ENCODE measurements at regions not wholly inside any gene's neighbourhood (a gene's known extent, or its start where the extent isn't known, plus 50 kb on each side); places are given as distances from the start of the nearest gene placed in this dataset.

GRCh38 chr5:89449392-89450148 lies 566.6 kb upstream of the MEF2C start:
- no peak for DNase-seq (ENCODE audit: insufficient read length)
- peak; percentile 74 for FAIRE-seq
- TF ChIP-seq TAF1 (IDR thresholded peaks at IDR 0.05; ENCODE audit: borderline replicate concordance, low read depth, low read length) (no peak), POLR2AphosphoS5 (IDR thresholded peaks at IDR 0.05; ENCODE audit: low read depth, low read length) (no peak), POLR2A (IDR thresholded peaks at IDR 0.05; ENCODE audit: low read depth, low read length) (no peak)

- TF ChIP-seq POLR2AphosphoS5 (IDR thresholded peaks at IDR 0.05; ENCODE audit: low read depth, low read length) (no peak), POLR2A (IDR thresholded peaks at IDR 0.05; ENCODE audit: low read depth, low read length) (no peak), TAF1 (IDR thresholded peaks at IDR 0.05; ENCODE audit: borderline replicate concordance, low read depth, low read length) (no peak)
- DNase-seq (ENCODE audit: insufficient read length): no peak
- FAIRE-seq: no peak
Measured at GRCh38 chr5:89447027-89447426, 564.0 kb upstream of the MEF2C start.

- TF ChIP-seq POLR2A (IDR thresholded peaks at IDR 0.05; ENCODE audit: low read depth, low read length) (no peak), TAF1 (IDR thresholded peaks at IDR 0.05; ENCODE audit: borderline replicate concordance, low read depth, low read length) (no peak), POLR2AphosphoS5 (IDR thresholded peaks at IDR 0.05; ENCODE audit: low read depth, low read length) (no peak)
- FAIRE-seq: peak; percentile 96
- DNase-seq (ENCODE audit: insufficient read length): no peak
Measured at GRCh38 chr5:89445106-89445745, 562.2 kb upstream of the MEF2C start.

GRCh38 chr5:89444088-89444487 lies 561.1 kb upstream of the MEF2C start:
- DNase-seq (ENCODE audit: insufficient read length) (no peak), FAIRE-seq (no peak)
- TF ChIP-seq POLR2AphosphoS5 (IDR thresholded peaks at IDR 0.05; ENCODE audit: low read depth, low read length) (no peak), POLR2A (IDR thresholded peaks at IDR 0.05; ENCODE audit: low read depth, low read length) (no peak)

GRCh38 chr5:89443508-89443907 lies 560.5 kb upstream of the MEF2C start:
- peak; percentile 77 for FAIRE-seq
- no peak for DNase-seq (ENCODE audit: insufficient read length)
- TF ChIP-seq TAF1 (IDR thresholded peaks at IDR 0.05; ENCODE audit: borderline replicate concordance, low read depth, low read length): no peak
- TF ChIP-seq POLR2A (IDR thresholded peaks at IDR 0.05; ENCODE audit: low read depth, low read length): no peak
- no peak for TF ChIP-seq POLR2AphosphoS5 (IDR thresholded peaks at IDR 0.05; ENCODE audit: low read depth, low read length)

GRCh38 chr5:89441965-89442364 lies 559.0 kb upstream of the MEF2C start:
- no peak for DNase-seq (ENCODE audit: insufficient read length)
- FAIRE-seq: peak; percentile 61
- TF ChIP-seq POLR2AphosphoS5 (IDR thresholded peaks at IDR 0.05; ENCODE audit: low read depth, low read length) (no peak), POLR2A (IDR thresholded peaks at IDR 0.05; ENCODE audit: low read depth, low read length) (no peak), TAF1 (IDR thresholded peaks at IDR 0.05; ENCODE audit: borderline replicate concordance, low read depth, low read length) (no peak)

GRCh38 chr5:89440670-89441069 lies 557.7 kb upstream of the MEF2C start:
- FAIRE-seq: no peak

GRCh38 chr5:89437450-89438435 lies 554.8 kb upstream of the MEF2C start:
- DNase-seq (ENCODE audit: insufficient read length) (no peak), FAIRE-seq (peak; percentile 96)
- TF ChIP-seq POLR2AphosphoS5 (IDR thresholded peaks at IDR 0.05; ENCODE audit: low read depth, low read length) (no peak), TAF1 (IDR thresholded peaks at IDR 0.05; ENCODE audit: borderline replicate concordance, low read depth, low read length) (no peak), POLR2A (IDR thresholded peaks at IDR 0.05; ENCODE audit: low read depth, low read length) (no peak)

More at GRCh38 chr5:89440670-89441069, 557.7 kb upstream of the MEF2C start:
- no peak for DNase-seq (ENCODE audit: insufficient read length)
- TF ChIP-seq TAF1 (IDR thresholded peaks at IDR 0.05; ENCODE audit: borderline replicate concordance, low read depth, low read length) (no peak), POLR2AphosphoS5 (IDR thresholded peaks at IDR 0.05; ENCODE audit: low read depth, low read length) (no peak), POLR2A (IDR thresholded peaks at IDR 0.05; ENCODE audit: low read depth, low read length) (no peak)

GRCh38 chr5:89436464-89436863 lies 553.5 kb upstream of the MEF2C start:
- DNase-seq (ENCODE audit: insufficient read length): no peak
- FAIRE-seq: peak; percentile 87

GRCh38 chr5:89435347-89435746 lies 552.4 kb upstream of the MEF2C start:
- FAIRE-seq (peak; percentile 97), DNase-seq (ENCODE audit: insufficient read length) (no peak)
- TF ChIP-seq POLR2AphosphoS5 (IDR thresholded peaks at IDR 0.05; ENCODE audit: low read depth, low read length): 0 out of 2 replicates have a peak, but pooled peaks have one; percentile 42
- peak; percentile 35; the same call in 1 of the 2 replicates for TF ChIP-seq POLR2A (IDR thresholded peaks at IDR 0.05; ENCODE audit: low read depth, low read length)
- TF ChIP-seq TAF1 (IDR thresholded peaks at IDR 0.05; ENCODE audit: borderline replicate concordance, low read depth, low read length): no peak

More at GRCh38 chr5:89436464-89436863, 553.5 kb upstream of the MEF2C start:
- TF ChIP-seq TAF1 (IDR thresholded peaks at IDR 0.05; ENCODE audit: borderline replicate concordance, low read depth, low read length): no peak
- TF ChIP-seq POLR2A (IDR thresholded peaks at IDR 0.05; ENCODE audit: low read depth, low read length): no peak
- TF ChIP-seq POLR2AphosphoS5 (IDR thresholded peaks at IDR 0.05; ENCODE audit: low read depth, low read length): no peak

- TF ChIP-seq POLR2AphosphoS5 (IDR thresholded peaks at IDR 0.05; ENCODE audit: low read depth, low read length): no peak
- TF ChIP-seq TAF1 (IDR thresholded peaks at IDR 0.05; ENCODE audit: borderline replicate concordance, low read depth, low read length): no peak
- TF ChIP-seq POLR2A (IDR thresholded peaks at IDR 0.05; ENCODE audit: low read depth, low read length): no peak
- FAIRE-seq: peak; percentile 70
- no peak for DNase-seq (ENCODE audit: insufficient read length)
Measured at GRCh38 chr5:89428624-89429023, 545.6 kb upstream of the MEF2C start.

All from GM12892 (cell line).